ENCODE measurements at regions not wholly inside any gene's neighbourhood (a gene's known extent, or its start where the extent isn't known, plus 50 kb on each side); places are given as distances from the start of the nearest gene placed in this dataset.

- Histone ChIP-seq H3K9me3 (no peaks in the 10 kb centered on the region), H3K36me3 (peaks cover 0 to 9% (median 0%) of the 10 kb centered on the region in 6 donors), H3K4me3 (no peak overlapping the region), H3K27ac (no peak overlapping the region), H3K4me1 (no peaks in the 10 kb centered on the region), H3K27me3 (replicated peaks in 1 of 7) (no peaks in the 10 kb centered on the region)
- no peak for DNase-seq
- WGBS, 5 donors = 63 to 81% (median 76%) methylated on average over 2 of the region's 2 CpGs
- intact Hi-C loops (cut with DNase I; ENCODE audit: low total_unique reads) = no loop called here
- no peak for TF ChIP-seq POLR2AphosphoS5 (IDR thresholded peaks at IDR 0.05)
These were observed 566.4 kb downstream of the ZEB2 start for GRCh38 chr2:143953451-143954030.

- intact Hi-C loops (cut with DNase I; ENCODE audit: low total_unique reads) = no loop called here
- WGBS, 5 donors = 91 to 100% (median 95%) methylated on average over 1 of the region's 1 CpG
- no peak for TF ChIP-seq CTCF (IDR thresholded peaks at IDR 0.05 in 8 of 11, conservative IDR thresholded peaks at IDR 0.05 in 3 of 11)
- TF ChIP-seq POLR2A (IDR thresholded peaks at IDR 0.05) = no peak
- no peak for TF ChIP-seq POLR2AphosphoS5 (IDR thresholded peaks at IDR 0.05)
- Histone ChIP-seq H3K4me3 (no peak overlapping the region), H3K36me3 (peaks cover 0 to 9% (median 0%) of the 10 kb centered on the region in 6 donors), H3K27ac (no peak overlapping the region), H3K27me3 (replicated peaks in 1 of 7) (no peaks in the 10 kb centered on the region), H3K9me3 (no peaks in the 10 kb centered on the region), H3K4me1 (no peaks in the 10 kb centered on the region)
- no peak for DNase-seq
These were observed 567.4 kb downstream of the ZEB2 start for GRCh38 chr2:143952536-143952935.

DNA sequence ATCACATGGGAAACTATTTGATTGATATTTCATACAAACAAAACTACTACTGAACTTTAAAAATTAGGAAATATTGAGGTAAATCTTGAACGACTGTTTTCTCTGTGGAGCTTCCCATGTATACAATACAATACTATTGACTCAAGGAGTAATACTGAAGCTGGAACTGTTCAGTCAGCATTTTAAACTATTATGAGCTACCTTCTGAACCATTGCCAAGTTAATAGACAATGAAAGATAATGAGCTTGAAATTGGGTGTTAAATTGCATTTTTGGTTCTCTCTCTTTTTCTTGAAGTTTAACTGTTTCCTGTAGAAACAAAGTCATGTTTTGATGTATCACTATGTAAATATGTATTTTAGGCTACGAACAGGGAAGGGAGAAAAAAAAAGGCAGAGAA, 569.2 kb downstream of the ZEB2 start:
- Histone ChIP-seq H3K4me3 (no peak overlapping the region), H3K9me3 (no peaks in the 10 kb centered on the region), H3K27me3 (replicated peaks in 1 of 7) (no peaks in the 10 kb centered on the region), H3K27ac (no peak overlapping the region), H3K4me1 (no peaks in the 10 kb centered on the region), H3K36me3 (peaks cover 0 to 26% (median 9%) of the 10 kb centered on the region in 6 donors)
- intact Hi-C loops (cut with DNase I; ENCODE audit: low total_unique reads) = no loop called here
- WGBS, 5 donors = 71 to 90% (median 86%) methylated on average over 2 of the region's 2 CpGs
- no peak for DNase-seq
- TF ChIP-seq POLR2AphosphoS5 (IDR thresholded peaks at IDR 0.05) (no peak), POLR2A (IDR thresholded peaks at IDR 0.05) (no peak), CTCF (IDR thresholded peaks at IDR 0.05 in 8 of 11, conservative IDR thresholded peaks at IDR 0.05 in 3 of 11) (no peak)

DNA sequence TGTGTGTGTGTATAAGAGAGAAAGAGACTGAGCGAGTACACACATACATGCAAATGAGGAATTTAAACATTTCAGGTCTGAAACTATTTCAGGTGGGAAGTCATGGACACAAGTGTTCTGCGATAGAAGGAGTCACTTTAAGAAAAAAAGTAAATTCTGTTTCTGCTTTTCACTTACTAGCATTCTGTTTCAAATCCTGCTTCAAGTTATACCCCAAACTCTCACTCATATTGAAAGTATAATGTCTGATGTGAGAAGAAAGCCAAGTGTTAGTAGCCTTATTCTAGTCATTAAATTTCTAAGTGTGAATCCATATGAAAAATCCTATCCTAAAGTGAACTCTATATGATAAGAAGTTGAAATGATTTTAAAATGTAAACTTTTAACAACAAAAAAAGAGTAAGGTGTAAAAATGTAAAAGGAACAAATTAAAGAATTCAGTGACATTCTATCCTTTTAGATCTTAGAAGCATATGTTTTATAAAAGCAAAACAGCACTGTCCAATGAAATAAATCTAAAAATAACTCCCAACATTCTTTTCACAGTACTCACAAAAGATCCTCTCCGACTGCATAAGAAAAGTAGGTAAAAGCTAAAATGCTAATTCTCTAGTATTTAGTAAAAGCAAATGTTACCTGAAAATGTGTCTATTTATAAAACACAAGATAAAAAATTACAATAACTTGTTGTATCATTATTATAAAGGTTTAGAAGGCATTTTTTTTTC, 570.6 kb downstream of the ZEB2 start:
- WGBS, 5 donors = 73 to 91% (median 82%) methylated on average over 3 of the region's 3 CpGs
- Histone ChIP-seq H3K36me3 (peaks cover 0 to 34% (median 9%) of the 10 kb centered on the region in 6 donors), H3K4me3 (no peak overlapping the region), H3K27ac (no peak overlapping the region), H3K9me3 (no peaks in the 10 kb centered on the region), H3K4me1 (no peaks in the 10 kb centered on the region), H3K27me3 (replicated peaks in 1 of 7) (no peaks in the 10 kb centered on the region)
- intact Hi-C loops (cut with DNase I; ENCODE audit: low total_unique reads) = no loop called here
- DNase-seq = no peak
- TF ChIP-seq POLR2A (IDR thresholded peaks at IDR 0.05) (no peak), POLR2AphosphoS5 (IDR thresholded peaks at IDR 0.05) (no peak), CTCF (IDR thresholded peaks at IDR 0.05 in 8 of 11, conservative IDR thresholded peaks at IDR 0.05 in 3 of 11) (no peak)

Data from spleen (tissue), 11 donors.